Activated CD4-positive, alpha-beta T cell treated with anti-CD3 and anti-CD28 coated beads, Interleukin-10, Interleukin-2, amounts not matched to agents 100 ng/mL and 50 ng/mL, durations not matched to agents 16 hours and 8 hours (primary cell): ENCODE measurements at regions not wholly inside any gene's neighbourhood (a gene's known extent, or its start where the extent isn't known, plus 50 kb on each side); places are given as distances from the start of the nearest gene placed in this dataset.

Experiments
- DNase-seq: peaks from one replicate; pipeline ENCODE4 v3.0.0-alpha.2; 2020

DNA sequence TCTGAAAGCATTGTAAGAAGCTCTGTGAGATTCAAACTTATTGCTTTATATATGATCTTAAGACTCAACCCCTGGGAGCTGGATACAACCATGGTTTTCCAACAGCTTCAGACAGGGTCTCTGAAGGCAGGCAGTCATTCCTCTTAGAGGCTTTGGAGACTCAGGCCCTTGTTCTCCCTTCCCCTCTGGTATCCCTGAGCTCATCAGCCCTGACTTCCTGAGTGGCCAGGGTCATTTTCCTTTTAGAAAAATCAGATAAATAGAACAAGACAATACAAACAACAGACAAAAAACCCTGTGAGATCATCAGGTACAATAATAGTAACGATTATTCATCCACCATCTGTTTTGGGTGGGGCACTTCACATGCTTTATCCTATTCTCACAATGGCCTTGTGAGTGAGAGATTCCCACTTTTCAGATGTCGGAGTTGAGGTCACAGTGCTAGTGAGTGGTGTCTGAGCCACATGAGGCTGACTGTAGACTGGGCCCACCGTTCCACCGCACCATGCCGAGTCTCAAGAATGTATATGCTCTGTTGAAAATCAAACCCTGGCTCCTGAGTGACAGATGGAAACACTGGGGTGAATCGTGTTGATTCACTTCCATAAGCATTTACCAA, 144.2 kb downstream of the CXCL12 start:
- DNase-seq, result no peak

- DNase-seq, result no peak
Observed at GRCh38 chr10:44238212-44238611, 146.7 kb downstream of the CXCL12 start.

GRCh38 chr10:44237364-44238049, 147.4 kb downstream of the CXCL12 start:
- DNase-seq, result no peak

DNA sequence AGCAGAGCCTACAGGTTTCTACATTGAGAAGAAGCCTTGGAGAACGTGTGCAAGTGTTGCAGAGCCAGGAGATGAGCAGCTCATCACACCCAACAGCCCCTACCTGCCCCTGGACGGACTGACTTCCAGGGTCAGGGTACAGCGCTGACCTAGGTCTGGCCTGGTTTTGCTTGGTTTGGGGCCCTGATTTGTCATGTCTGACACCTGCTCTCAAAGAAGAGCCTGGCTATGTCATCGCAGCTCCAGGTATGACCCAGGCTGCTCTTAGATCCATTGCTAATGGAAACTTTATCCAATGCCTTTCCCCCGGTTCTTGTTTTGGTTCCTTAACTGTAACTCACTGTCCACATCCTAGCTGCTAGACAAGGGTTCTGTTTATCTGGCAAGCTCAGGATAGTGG, 149.5 kb downstream of the CXCL12 start:
- DNase-seq, result no peak

DNA sequence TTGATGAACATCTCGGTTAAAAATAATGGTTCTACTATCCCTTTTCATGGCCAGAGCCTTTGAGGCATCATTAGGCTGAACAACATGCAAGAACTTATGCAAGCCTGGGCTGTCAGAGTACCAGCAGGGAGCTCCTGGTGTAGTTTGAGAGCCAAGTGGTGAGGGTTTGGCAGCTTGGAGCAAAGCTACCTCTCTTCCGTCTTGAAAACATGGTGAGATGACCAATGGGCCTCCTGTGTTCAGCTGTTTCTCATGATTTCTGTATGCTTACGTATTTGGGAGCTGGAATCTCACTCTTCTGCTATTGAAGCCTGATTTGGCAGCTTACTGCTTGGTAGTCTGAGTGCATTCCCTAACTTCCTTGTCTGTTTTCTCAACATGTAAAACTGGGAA, 150.4 kb downstream of the CXCL12 start:
- DNase-seq, result no peak

- DNase-seq, result no peak
Observed at GRCh38 chr10:44233561-44234482, 151.1 kb downstream of the CXCL12 start.

DNA sequence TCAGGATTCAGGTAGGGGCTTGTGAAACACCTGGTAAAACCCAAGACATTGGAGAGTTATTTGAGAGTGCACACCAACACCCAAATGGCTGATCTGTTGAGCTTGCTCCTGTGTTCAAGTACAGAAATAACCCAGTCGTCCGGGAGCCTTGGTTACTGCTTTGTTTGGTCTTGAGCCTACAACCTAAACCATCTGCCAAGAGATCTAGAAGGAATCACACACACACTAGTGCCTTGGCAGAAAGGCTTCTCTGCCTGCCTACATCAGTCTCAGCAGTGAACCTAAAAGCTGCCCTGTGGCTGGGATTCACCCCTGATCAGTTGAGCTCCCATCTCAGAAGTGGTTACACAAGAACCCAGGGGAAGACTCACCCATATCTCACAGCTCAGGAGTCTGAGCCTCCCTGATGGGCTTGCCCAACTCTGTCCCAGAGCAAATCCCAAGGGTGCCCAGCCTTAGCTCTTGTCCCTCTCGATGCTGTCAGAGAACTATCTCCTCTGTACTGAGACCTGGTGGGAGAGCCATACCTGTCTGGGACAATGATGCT, 167.6 kb downstream of the CXCL12 start:
- DNase-seq, result no peak

DNA sequence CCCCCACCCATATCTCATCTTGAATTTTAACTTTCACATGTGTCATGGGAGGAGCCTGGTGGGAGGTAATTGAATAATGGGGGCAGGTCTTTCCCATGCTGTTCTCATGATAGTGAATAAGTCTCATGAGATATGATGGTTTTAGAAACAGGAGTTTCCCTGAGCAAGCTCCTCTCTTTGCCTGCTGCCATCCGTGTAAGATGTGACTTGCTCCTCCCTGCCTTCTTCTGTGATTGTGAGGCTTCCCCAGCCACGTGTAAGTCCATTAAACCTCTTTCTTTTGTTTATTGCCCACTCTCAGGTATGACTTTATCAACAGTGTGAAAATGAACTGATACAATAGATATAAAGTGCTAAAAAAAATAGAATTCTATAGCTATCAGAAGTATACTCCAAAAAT, 168.8 kb downstream of the CXCL12 start:
- DNase-seq, result no peak

GRCh38 chr10:44209811-44210210, 175.1 kb downstream of the CXCL12 start:
- DNase-seq, result no peak

DNA sequence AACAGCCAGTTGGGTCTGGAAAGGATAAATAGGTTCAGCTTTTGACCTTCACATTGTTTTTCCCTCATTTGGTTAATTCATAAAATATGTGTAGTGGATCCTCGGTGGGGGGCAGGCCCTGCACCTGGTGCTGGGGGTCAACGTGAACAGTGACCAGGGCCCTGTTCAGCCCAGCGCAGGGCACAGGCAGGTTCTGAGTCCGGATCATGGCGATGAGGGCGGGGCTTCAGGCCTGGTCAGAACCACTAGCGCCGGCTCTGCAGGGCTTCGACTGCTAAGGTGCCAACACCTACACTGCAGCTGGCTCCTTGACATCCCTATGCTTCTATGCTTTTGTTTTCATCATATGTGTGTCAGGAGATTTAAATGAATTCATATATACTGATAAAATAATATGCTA, 177.7 kb downstream of the CXCL12 start:
- DNase-seq, result no peak

DNA sequence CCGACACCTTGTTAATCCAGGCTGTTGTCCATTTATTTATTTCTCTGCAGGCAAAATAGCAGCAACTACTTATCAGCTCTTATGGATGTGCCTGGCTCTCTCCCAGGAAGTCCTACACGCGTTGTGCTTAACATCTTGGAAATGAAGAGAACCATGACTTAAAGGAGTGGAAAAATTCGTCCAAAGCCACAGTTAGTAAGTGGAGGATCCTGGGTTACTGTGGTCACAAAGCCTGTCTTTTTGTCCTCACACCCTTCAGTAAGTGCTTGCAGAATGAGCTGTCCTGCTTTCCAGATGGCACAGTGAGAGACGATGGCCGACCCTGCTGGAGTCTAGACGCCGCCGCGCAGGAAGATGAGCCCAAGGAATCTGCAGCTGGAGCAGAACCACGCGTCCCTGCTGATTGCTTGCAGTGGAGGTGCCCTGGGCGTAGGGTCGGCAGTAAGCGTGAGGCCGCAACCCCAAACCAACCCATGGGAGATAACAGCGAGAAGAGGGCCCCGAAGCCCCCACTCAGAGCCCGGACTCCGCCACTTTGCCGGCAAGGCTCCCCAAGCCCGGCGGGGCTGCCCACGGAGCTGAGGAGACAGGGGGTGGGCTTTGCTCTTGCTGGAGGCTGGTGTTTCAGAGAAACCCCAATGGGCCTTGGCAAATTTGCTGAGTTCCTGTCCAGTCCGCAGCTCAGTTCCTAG, 178.6 kb downstream of the CXCL12 start:
- no peak for DNase-seq

GRCh38 chr10:44205067-44205466, 179.8 kb downstream of the CXCL12 start:
- no peak for DNase-seq

DNA sequence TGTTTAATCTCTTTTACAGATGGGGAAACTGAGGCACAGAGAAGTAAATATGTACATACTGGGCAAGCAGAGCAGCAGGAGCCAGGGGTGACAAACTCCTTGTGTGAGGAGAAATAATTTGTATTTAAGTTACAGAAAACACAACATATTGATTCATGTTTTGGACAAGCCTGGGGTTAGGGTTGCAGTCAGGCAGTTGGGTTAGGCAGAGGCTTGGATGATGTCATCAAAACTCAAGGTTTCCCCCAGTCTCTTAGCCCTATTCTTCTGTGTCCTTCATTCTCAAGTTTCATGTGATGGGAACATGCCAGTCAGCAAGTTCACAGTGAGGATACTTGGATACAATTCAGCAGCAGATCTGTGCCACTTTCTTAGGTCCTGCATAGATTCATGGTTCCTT, 181.4 kb downstream of the CXCL12 start:
- DNase-seq, result no peak

DNA sequence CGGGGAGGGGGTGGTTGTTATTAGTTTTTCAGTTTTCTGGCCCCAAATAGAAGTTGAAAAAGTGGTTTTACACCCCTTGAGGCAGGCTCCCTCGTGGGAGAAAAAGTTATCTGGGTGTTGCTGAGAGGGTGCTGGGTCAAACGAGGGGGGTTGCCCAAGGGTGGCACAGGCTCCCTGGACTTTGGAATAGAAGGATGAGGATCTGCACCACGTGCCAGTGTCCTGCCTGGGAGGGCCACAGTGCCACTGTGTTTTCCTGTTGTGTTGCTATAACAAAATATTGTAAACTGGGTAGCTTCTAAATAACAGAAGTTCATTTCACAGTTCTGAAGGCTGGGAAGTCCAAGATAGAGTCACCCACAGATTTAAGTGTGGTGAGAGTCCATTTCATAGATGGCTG, 181.9 kb downstream of the CXCL12 start:
- DNase-seq, result no peak

GRCh38 chr10:44201656-44202055, 183.2 kb downstream of the CXCL12 start:
- DNase-seq, result no peak

DNA sequence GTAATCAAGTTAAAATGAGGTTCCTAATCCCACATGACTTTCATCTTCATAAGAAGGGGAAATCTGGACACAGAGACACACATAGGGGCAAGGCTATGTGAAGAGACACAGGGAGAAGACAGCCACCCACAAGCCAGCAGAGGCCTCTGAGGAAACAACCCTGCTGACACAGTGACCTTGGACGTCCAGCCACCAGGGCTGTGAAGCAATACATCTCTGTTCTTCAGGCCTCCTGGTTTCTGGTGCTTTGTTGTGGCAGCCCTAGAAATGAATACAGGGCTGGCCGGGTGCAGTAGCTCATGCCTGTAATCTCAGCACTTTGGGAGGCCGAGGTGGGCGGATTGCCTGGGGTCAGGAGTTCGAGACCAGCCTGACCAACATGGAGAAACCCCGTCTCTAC, 183.9 kb downstream of the CXCL12 start:
- no peak for DNase-seq

DNA sequence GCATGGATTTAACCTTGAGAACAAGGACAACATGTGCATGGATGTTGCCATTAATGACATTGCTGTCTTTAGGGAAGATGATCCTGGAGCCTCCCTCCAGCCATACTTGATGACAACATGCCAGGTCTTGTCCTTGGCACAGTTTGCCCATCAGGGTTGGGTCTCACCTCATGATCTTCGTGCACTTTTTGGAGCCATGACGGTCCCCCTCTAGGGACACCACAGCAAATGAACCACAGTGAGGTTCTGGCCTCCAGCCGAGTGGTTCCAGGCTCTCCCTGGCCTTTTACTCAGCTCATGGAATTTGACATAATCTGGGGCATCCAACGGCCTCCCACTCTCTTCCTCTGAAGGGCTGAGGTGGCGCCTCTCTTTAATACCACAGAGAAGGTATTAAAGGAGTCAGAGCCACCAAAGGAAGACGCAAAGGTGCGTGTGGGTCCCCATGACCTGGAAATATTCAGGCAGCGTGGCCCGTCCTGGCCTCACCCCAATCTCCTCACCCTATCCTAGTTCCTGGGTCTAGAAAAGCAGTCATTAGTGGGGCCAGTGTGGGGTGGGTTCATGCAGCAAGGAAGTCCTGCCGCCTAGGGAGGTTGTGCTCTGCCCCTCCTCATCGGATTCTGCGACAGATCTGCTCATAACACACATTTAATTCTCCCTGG, 184.8 kb downstream of the CXCL12 start:
- no peak for DNase-seq

DNA sequence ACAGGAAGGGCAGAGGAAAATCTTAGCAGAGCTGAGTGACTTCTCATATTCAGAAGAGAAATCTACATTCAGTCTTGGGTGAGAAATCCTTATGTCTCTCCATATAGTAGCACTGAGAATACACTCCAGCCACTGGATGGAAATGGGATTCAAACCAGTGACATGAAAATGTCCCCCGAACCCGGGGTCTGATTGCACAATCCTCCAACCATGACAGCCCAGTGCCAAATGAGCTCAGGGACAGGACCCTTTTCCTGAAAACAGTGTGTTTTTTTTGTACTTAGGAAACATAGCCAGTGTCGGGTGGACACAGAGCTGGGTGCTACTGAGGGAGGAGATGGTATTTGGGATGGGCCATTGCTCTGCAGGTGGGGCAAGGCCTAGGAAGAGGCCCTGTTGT, 185.6 kb downstream of the CXCL12 start:
- DNase-seq, result no peak

DNA sequence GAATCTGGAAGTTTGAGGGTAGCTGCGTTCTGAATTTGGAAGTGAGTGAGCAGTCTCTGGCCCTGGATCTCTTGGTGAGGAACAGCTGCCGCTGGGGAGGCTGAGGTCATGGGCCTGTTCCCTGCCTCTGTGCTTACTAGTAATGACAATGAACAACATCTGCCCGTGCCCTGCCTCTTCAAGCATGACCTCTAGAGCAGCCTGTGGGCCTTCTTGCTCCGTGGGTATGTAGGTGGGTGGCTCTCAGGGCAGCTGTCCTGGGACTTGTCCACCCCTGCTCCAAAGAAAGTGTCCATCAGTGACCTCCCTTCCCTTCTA, 186.2 kb downstream of the CXCL12 start:
- no peak for DNase-seq

- DNase-seq, result no peak
Observed at GRCh38 chr10:44198096-44198779, 186.7 kb downstream of the CXCL12 start.

DNA sequence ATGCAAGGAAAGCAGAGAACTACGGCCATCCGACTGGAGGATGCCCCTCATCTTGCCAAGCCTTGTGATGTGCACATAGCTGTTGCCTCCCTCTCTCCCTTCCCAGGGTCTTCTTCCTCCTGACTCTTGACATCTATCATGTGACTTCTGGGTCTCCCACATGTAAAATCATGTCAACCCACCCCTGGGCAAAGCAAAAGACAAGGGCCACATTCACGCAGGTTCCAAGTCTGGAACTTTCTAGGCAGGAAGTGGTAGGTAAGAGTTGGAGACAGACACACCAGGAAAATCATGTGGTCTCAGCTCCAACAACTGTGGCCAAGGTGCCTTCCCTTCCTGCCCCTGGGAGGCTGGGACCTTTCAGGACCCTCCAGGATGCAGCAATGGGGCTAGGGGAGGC, 187.3 kb downstream of the CXCL12 start:
- DNase-seq, result no peak

DNA sequence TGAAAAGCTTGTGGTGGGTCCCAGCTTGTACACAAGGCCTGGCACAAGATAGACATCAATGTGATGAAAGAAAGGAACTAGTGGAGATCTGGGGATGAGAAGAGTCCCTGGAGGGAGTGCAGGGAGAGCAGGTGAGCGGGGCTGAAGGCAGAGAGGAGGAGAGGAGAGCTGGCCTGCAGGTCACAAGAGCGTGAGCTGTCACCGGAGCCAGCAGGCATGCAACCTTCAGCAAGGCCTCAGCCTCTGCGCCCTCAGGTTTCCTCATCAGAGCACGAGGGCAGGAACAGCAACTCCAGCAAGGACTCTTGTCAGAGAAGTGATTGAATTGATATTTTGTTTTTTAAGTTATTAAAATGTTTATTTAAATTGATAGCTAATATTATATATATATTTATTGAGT, 188.6 kb downstream of the CXCL12 start:
- no peak for DNase-seq
